ENCODE measurements at regions not wholly inside any gene's neighbourhood (a gene's known extent, or its start where the extent isn't known, plus 50 kb on each side); places are given as distances from the start of the nearest gene placed in this dataset.

- Histone ChIP-seq H3K36me3 (ENCODE audit: insufficient read depth, low read length) (no peaks in the 10 kb centered on the region), H3K9me3 (ENCODE audit: low read length) (no peaks in the 10 kb centered on the region), H3K27me3 (ENCODE audit: insufficient read depth, low read length) (no peaks in the 10 kb centered on the region), H3K4me1 (ENCODE audit: insufficient read depth, low read length) (no peaks in the 10 kb centered on the region), H3K4me3 (ENCODE audit: low read length) (no peak overlapping the region), H2AFZ (ENCODE audit: low read depth, low read length) (no peak overlapping the region)
These were observed 541.7 kb downstream of the EFNA5 start for GRCh38 chr5:107129051-107129450.

GRCh38 chr5:107127878-107128277 is 542.9 kb downstream of the EFNA5 start:
- Histone ChIP-seq H3K36me3 (ENCODE audit: insufficient read depth, low read length) (no peaks in the 10 kb centered on the region), H3K9me3 (ENCODE audit: low read length) (no peaks in the 10 kb centered on the region), H3K27me3 (ENCODE audit: insufficient read depth, low read length) (no peaks in the 10 kb centered on the region), H2AFZ (ENCODE audit: low read depth, low read length) (no peak overlapping the region), H3K4me1 (ENCODE audit: insufficient read depth, low read length) (no peaks in the 10 kb centered on the region), H3K4me3 (ENCODE audit: low read length) (no peak overlapping the region)

DNA sequence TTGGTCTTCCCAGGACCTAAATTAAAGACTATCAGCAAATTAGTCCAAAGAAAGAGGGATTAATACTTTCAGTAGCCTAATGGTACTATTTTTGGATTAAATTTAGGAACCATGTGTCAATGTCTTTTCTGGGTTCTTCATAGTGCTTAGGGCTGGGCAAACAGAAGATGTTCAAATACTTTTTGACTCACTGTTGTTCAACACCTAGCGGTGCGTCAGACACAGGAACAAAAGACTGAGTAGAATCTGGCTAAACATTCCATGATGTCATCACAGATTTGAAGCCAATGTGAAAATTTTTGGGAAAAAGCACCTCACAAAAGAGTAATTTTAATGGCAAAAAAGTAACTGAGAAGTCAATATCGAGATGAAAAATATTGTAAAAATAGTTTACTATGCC is 544.4 kb downstream of the EFNA5 start:
- H3K27me3 ChIP-seq (ENCODE audit: insufficient read depth, low read length) = no peaks in the 10 kb centered on the region
- H2AFZ ChIP-seq (ENCODE audit: low read depth, low read length) = no peak overlapping the region
- H3K4me1 ChIP-seq (ENCODE audit: insufficient read depth, low read length) = no peaks in the 10 kb centered on the region
- no peaks in the 10 kb centered on the region for H3K36me3 ChIP-seq (ENCODE audit: insufficient read depth, low read length)
- H3K4me3 ChIP-seq (ENCODE audit: low read length) = no peak overlapping the region
- H3K9me3 ChIP-seq (ENCODE audit: low read length) = no peaks in the 10 kb centered on the region

GRCh38 chr5:107124376-107124775 is 546.4 kb downstream of the EFNA5 start:
- H3K4me3 ChIP-seq (ENCODE audit: low read length) = no peak overlapping the region
- no peaks in the 10 kb centered on the region for H3K27me3 ChIP-seq (ENCODE audit: insufficient read depth, low read length)
- H3K4me1 ChIP-seq (ENCODE audit: insufficient read depth, low read length) = no peaks in the 10 kb centered on the region
- H3K36me3 ChIP-seq (ENCODE audit: insufficient read depth, low read length) = no peaks in the 10 kb centered on the region
- no peaks in the 10 kb centered on the region for H3K9me3 ChIP-seq (ENCODE audit: low read length)
- no peak overlapping the region for H2AFZ ChIP-seq (ENCODE audit: low read depth, low read length)

DNA sequence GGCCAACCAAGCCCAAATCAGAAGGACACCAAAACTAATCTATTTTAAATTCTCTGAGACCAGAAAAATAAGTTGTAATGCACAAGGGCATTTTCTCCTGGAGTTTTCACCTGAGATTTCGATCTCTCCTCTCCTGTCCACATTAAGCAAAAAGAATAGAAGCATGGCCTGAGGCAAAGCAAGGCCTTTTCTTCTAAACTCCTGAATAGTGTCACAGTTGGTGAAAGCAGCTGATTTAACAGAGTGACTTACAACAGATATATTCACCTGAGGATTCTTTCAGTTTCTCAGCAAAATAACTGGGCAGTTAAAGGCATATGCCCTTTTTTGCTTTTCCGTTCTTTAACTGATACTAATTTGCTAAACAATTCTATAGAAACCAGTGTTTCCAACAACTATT is 547.7 kb downstream of the EFNA5 start:
- Histone ChIP-seq H3K9me3 (ENCODE audit: low read length) (no peaks in the 10 kb centered on the region), H3K27me3 (ENCODE audit: insufficient read depth, low read length) (no peaks in the 10 kb centered on the region), H3K4me3 (ENCODE audit: low read length) (no peak overlapping the region), H3K36me3 (ENCODE audit: insufficient read depth, low read length) (no peaks in the 10 kb centered on the region), H2AFZ (ENCODE audit: low read depth, low read length) (no peak overlapping the region), H3K4me1 (ENCODE audit: insufficient read depth, low read length) (peaks cover 6% of the 10 kb centered on the region)

GRCh38 chr5:107121793-107122519 is 548.8 kb downstream of the EFNA5 start:
- Histone ChIP-seq H3K4me3 (ENCODE audit: low read length) (no peak overlapping the region), H3K9me3 (ENCODE audit: low read length) (no peaks in the 10 kb centered on the region), H3K27me3 (ENCODE audit: insufficient read depth, low read length) (no peaks in the 10 kb centered on the region), H3K4me1 (ENCODE audit: insufficient read depth, low read length) (peaks cover 12% of the 10 kb centered on the region), H2AFZ (ENCODE audit: low read depth, low read length) (no peak overlapping the region), H3K36me3 (ENCODE audit: insufficient read depth, low read length) (no peaks in the 10 kb centered on the region)

DNA sequence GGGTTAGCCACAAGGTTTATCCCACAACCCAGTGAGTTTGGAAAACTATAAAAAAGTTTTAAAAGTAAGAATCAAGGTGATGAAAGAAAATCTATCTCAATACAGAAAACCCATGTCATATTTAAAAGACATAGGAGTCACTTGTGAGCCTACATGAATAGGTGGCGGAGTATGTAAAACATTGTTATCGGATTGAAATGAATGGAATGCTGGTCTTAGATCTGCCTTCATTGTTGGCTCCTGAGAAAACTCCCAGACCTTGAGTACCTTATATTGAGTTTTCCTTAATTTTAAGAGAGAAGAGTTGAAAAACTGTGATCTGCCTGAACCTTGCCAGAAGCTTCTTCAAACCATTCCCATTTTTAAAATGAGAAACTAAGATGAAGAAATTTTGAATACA is 551.1 kb downstream of the EFNA5 start:
- Histone ChIP-seq H3K9me3 (ENCODE audit: low read length) (no peaks in the 10 kb centered on the region), H3K27me3 (ENCODE audit: insufficient read depth, low read length) (no peaks in the 10 kb centered on the region), H3K4me1 (ENCODE audit: insufficient read depth, low read length) (peaks cover 21% of the 10 kb centered on the region), H3K4me3 (ENCODE audit: low read length) (no peak overlapping the region), H3K36me3 (ENCODE audit: insufficient read depth, low read length) (no peaks in the 10 kb centered on the region), H2AFZ (ENCODE audit: low read depth, low read length) (no peak overlapping the region)

DNA sequence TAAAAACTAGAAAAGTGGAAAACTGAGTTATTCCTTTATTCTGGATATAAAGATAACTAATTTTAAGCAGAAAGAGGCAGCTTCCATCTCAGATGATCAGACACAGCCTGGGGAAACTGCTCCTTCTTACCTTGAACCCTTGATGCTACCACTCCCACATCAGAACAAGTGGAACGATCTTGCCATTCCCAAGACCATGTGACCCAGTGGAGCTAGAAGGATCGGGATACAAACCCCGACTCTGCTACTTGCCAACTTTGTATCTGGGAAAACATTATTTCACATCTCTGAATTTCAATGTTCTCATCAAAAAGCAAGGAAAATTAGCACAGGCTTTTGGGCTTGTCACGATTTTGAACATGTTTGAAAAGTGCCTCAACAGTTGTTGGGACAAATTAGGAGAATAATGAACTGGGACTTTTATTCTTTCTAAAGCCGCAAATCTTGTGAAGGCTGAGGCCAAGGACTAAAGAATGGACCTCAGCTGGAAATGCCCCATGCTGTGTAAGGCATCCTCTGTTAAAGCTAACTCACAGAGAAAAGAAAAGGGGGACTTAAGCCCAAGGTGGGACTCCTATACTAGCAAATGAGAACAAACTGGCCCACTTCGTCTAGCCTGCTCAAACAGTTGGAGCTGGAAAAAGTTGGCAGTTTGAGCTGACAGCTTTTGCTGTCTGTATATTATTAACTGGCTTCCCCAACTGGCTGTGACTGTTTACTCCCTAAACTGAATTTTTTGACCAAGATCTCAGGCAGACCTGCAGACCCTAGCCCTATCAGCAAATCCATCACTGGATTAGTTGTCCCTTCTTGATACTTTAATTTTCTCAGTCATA is 552.3 kb downstream of the EFNA5 start:
- Histone ChIP-seq H3K9me3 (ENCODE audit: low read length) (no peaks in the 10 kb centered on the region), H2AFZ (ENCODE audit: low read depth, low read length) (no peak overlapping the region), H3K4me3 (ENCODE audit: low read length) (no peak overlapping the region), H3K27me3 (ENCODE audit: insufficient read depth, low read length) (no peaks in the 10 kb centered on the region), H3K4me1 (ENCODE audit: insufficient read depth, low read length) (peaks cover 21% of the 10 kb centered on the region), H3K36me3 (ENCODE audit: insufficient read depth, low read length) (no peaks in the 10 kb centered on the region)

DNA sequence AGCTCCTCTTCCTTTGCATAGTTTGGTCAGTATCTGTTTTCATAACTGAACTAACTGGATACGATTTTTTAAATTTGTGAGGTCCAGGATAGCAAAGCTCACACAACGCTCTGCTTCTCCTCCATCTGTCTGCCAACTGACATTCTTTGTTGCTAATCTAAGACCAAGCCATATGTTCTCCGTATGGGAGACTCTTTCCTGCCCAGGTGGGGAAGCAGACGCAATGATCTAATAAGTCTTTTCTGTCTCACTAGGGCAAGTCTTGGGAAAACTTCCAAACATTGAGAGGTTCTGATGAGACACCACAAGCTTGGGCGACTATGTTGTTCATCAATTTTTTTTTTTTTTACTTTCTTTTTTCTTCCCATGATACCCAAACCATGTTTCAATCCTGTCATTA is 558.5 kb downstream of the EFNA5 start:
- Histone ChIP-seq H2AFZ (ENCODE audit: low read depth, low read length) (no peak overlapping the region), H3K4me1 (ENCODE audit: insufficient read depth, low read length) (peaks cover 12% of the 10 kb centered on the region), H3K27me3 (ENCODE audit: insufficient read depth, low read length) (no peaks in the 10 kb centered on the region), H3K4me3 (ENCODE audit: low read length) (no peak overlapping the region), H3K9me3 (ENCODE audit: low read length) (no peaks in the 10 kb centered on the region), H3K36me3 (ENCODE audit: insufficient read depth, low read length) (no peaks in the 10 kb centered on the region)

GRCh38 chr5:107104040-107104995 is 566.4 kb downstream of the EFNA5 start:
- no peaks in the 10 kb centered on the region for H3K27me3 ChIP-seq (ENCODE audit: insufficient read depth, low read length)
- H2AFZ ChIP-seq (ENCODE audit: low read depth, low read length) = no peak overlapping the region
- no peaks in the 10 kb centered on the region for H3K4me1 ChIP-seq (ENCODE audit: insufficient read depth, low read length)
- H3K36me3 ChIP-seq (ENCODE audit: insufficient read depth, low read length) = no peaks in the 10 kb centered on the region
- H3K9me3 ChIP-seq (ENCODE audit: low read length) = peaks cover 4% of the 10 kb centered on the region
- no peak overlapping the region for H3K4me3 ChIP-seq (ENCODE audit: low read length)

GRCh38 chr5:107103522-107103921 is 567.2 kb downstream of the EFNA5 start:
- Histone ChIP-seq H2AFZ (ENCODE audit: low read depth, low read length) (no peak overlapping the region), H3K4me3 (ENCODE audit: low read length) (no peak overlapping the region), H3K9me3 (ENCODE audit: low read length) (peaks cover 4% of the 10 kb centered on the region), H3K4me1 (ENCODE audit: insufficient read depth, low read length) (no peaks in the 10 kb centered on the region), H3K36me3 (ENCODE audit: insufficient read depth, low read length) (no peaks in the 10 kb centered on the region), H3K27me3 (ENCODE audit: insufficient read depth, low read length) (no peaks in the 10 kb centered on the region)

DNA sequence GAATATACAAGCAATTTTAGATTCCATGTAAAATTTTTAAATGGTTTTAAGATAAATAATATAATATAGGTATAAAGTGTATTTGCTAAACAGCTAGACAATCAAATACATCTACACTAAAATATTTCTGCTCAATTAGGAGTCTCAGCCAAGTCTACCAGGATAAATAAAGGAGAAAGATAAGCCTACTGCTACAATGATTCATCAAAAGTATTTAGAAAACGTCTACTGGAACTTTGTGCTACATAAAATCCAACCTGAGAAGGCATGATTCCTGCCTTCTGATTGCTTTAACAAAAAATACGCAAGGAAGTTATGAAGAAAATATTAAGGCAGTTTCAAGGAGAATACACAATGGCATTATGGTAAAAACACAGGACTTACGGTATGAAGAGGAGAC is 570.6 kb downstream of the EFNA5 start:
- Histone ChIP-seq H3K9me3 (ENCODE audit: low read length) (peaks cover 4% of the 10 kb centered on the region), H3K4me1 (ENCODE audit: insufficient read depth, low read length) (no peaks in the 10 kb centered on the region), H2AFZ (ENCODE audit: low read depth, low read length) (no peak overlapping the region), H3K4me3 (ENCODE audit: low read length) (no peak overlapping the region), H3K36me3 (ENCODE audit: insufficient read depth, low read length) (no peaks in the 10 kb centered on the region), H3K27me3 (ENCODE audit: insufficient read depth, low read length) (no peaks in the 10 kb centered on the region)

DNA sequence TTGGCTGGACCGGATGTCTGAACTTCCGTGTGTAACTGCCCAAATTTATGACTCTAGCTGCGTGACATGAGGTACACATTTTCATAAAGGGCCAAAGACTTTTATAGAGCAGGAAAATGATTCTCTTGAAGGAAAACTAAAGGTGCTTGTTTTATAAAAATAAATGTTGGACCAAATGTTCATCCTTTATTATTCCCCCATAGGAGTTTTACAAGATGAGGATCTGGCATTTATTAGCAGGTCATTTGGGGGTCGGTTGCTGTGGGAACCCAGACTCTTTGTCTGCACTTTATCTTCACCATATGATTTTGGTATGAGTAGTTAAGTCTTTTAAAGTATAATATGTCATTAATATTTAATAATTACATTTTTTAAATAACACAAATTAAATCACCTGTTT is 571.2 kb downstream of the EFNA5 start:
- Histone ChIP-seq H2AFZ (ENCODE audit: low read depth, low read length) (no peak overlapping the region), H3K4me1 (ENCODE audit: insufficient read depth, low read length) (no peaks in the 10 kb centered on the region), H3K9me3 (ENCODE audit: low read length) (peaks cover 6% of the 10 kb centered on the region), H3K27me3 (ENCODE audit: insufficient read depth, low read length) (no peaks in the 10 kb centered on the region), H3K36me3 (ENCODE audit: insufficient read depth, low read length) (no peaks in the 10 kb centered on the region), H3K4me3 (ENCODE audit: low read length) (no peak overlapping the region)

Data from neuron (in vitro differentiated cells).